ENCODE measurements at regions not wholly inside any gene's neighbourhood (a gene's known extent, or its start where the extent isn't known, plus 50 kb on each side); places are given as distances from the start of the nearest gene placed in this dataset.

- no peak for TF ChIP-seq CEBPB (IDR thresholded peaks at IDR 0.05)
- no peak for TF ChIP-seq YY1 (IDR thresholded peaks at IDR 0.05; ENCODE audit: low read depth)
- no peak for TF ChIP-seq USF1 (IDR thresholded peaks at IDR 0.05)
- no peak for TF ChIP-seq ZBTB7A (IDR thresholded peaks at IDR 0.05; ENCODE audit: low read depth)
These were observed 52.2 kb upstream of the NFE2L2 start for GRCh38 chr2:177316756-177317155.
